ENCODE measurements at regions not wholly inside any gene's neighbourhood (a gene's known extent, or its start where the extent isn't known, plus 50 kb on each side); places are given as distances from the start of the nearest gene placed in this dataset.
A peak's percentile ranks its signal among the peaks of the same experiment; 100 is the strongest.

DNA sequence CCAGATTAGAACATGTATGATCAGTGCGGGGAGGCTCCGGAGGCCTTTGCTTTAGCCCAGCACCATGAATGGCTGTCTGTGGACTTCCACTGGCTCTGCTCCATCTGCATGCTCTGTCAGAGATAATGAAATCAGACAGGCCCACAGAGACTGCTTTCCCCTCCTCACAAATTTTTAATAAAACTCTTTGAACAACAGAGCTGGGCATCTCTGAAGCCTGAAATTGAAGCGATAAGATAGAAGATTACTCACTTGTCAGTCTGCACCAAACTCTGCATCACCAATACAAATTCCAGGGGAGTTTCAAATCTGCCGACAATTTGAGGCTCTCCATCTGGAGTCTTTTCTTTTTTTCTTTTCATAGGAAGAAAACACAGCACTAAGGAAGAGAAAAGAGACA, 110.0 kb downstream of the DYRK2 start:
- H3K9me3 ChIP-seq (ENCODE audit: low read length), result peaks cover 15% of the 10 kb centered on the region; the same call in 1 of the 2 replicates
- no peaks in the 10 kb centered on the region for H3K79me2 ChIP-seq (ENCODE audit: insufficient read depth, low read depth, low read length)
- no TSS peak for BruUV-seq (replicated peaks)
- peak overlapping the region; percentile 4 for H3K4me3 ChIP-seq (ENCODE audit: low read depth, low read length, poor library complexity, severe bottlenecking)
- intact Hi-C loops (cut with micrococcal nuclease; ENCODE audit: unreplicated experiment), result loop anchor here (1.0 to 5.0 kb wide), 4 partner anchors 60 to 306 kb away; partner anchors contain the start of gene IFNG-AS1
- H3K4me1 ChIP-seq (ENCODE audit: insufficient read depth, low read length, poor library complexity, severe bottlenecking), result peaks cover 65% of the 10 kb centered on the region
- ChIA-PET CTCF (ENCODE audit: unreplicated experiment) (no interaction called here), POLR2A (no interaction called here)
- H3K27ac ChIP-seq (ENCODE audit: low read depth, low read length, poor library complexity, severe bottlenecking), result peak overlapping the region; percentile 78
- peak overlapping the region; percentile 54 for H3K4me2 ChIP-seq (ENCODE audit: low read length)
- H3K9me2 ChIP-seq (ENCODE audit: insufficient read depth, low read length), result no peaks in the 10 kb centered on the region
- peaks cover 6% of the 10 kb centered on the region; the same call in 1 of the 2 replicates for H3K36me3 ChIP-seq (ENCODE audit: insufficient read depth, low read length)
- no peak for TF ChIP-seq EZH2phosphoT487 (IDR thresholded peaks at IDR 0.05; ENCODE audit: borderline replicate concordance, low read depth, low read length)
- TF ChIP-seq, protein P1, sequence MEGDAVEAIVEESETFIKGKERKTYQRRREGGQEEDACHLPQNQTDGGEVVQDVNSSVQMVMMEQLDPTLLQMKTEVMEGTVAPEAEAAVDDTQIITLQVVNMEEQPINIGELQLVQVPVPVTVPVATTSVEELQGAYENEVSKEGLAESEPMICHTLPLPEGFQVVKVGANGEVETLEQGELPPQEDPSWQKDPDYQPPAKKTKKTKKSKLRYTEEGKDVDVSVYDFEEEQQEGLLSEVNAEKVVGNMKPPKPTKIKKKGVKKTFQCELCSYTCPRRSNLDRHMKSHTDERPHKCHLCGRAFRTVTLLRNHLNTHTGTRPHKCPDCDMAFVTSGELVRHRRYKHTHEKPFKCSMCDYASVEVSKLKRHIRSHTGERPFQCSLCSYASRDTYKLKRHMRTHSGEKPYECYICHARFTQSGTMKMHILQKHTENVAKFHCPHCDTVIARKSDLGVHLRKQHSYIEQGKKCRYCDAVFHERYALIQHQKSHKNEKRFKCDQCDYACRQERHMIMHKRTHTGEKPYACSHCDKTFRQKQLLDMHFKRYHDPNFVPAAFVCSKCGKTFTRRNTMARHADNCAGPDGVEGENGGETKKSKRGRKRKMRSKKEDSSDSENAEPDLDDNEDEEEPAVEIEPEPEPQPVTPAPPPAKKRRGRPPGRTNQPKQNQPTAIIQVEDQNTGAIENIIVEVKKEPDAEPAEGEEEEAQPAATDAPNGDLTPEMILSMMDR (conservative IDR thresholded peaks at IDR 0.05; ENCODE audit: low read length), result no peak
- no peaks in the 10 kb centered on the region for H4K20me1 ChIP-seq (ENCODE audit: insufficient read depth, low read length)
- H2AFZ ChIP-seq (ENCODE audit: low read length), result peak overlapping the region; percentile 87
- DNase-seq (ENCODE audit: low spot score), result no peak

DNA sequence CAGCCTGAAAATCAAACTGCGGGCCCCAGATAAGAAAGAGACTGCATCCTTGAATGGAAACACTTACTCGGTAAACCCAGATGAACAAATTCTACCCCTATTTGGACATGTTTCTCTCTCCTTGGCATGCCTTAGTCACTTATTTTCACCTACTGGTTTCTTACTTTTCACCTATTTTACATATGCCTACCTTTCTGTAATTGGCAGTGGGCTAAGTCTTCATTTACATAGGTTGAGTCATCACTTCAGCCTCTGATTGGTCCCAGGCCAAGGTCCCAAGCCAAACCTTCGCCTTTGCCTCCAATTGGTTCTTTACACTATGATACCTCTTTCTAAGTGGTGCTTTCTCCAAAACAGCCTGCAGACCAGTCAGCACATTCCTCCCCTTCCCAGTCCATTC, 111.3 kb downstream of the DYRK2 start:
- no peaks in the 10 kb centered on the region for H3K79me2 ChIP-seq (ENCODE audit: insufficient read depth, low read depth, low read length)
- no peak overlapping the region for H2AFZ ChIP-seq (ENCODE audit: low read length)
- intact Hi-C loops (cut with micrococcal nuclease; ENCODE audit: unreplicated experiment), result loop anchor here (5.0 kb wide), 2 partner anchors 227 to 308 kb away; partner anchors contain the start of gene IFNG-AS1
- no peaks in the 10 kb centered on the region for H4K20me1 ChIP-seq (ENCODE audit: insufficient read depth, low read length)
- no TSS peak for BruUV-seq (replicated peaks)
- no peaks in the 10 kb centered on the region for H3K9me2 ChIP-seq (ENCODE audit: insufficient read depth, low read length)
- peaks cover 15% of the 10 kb centered on the region; the same call in 1 of the 2 replicates for H3K9me3 ChIP-seq (ENCODE audit: low read length)
- H3K4me1 ChIP-seq (ENCODE audit: insufficient read depth, low read length, poor library complexity, severe bottlenecking), result peaks cover 73% of the 10 kb centered on the region
- H3K36me3 ChIP-seq (ENCODE audit: insufficient read depth, low read length), result peaks cover 6% of the 10 kb centered on the region; the same call in 1 of the 2 replicates
- no peak overlapping the region for H3K27ac ChIP-seq (ENCODE audit: low read depth, low read length, poor library complexity, severe bottlenecking)
- DNase-seq (ENCODE audit: low spot score), result no peak
- CTCF ChIA-PET (ENCODE audit: unreplicated experiment), result no interaction called here
- POLR2A ChIA-PET, result no interaction called here
- H3K4me3 ChIP-seq (ENCODE audit: low read depth, low read length, poor library complexity, severe bottlenecking), result no peak overlapping the region
- no peak overlapping the region for H3K4me2 ChIP-seq (ENCODE audit: low read length)
- TF ChIP-seq, protein P1 (conservative IDR thresholded peaks at IDR 0.05; ENCODE audit: low read length), result no peak
- TF ChIP-seq EZH2phosphoT487 (IDR thresholded peaks at IDR 0.05; ENCODE audit: borderline replicate concordance, low read depth, low read length), result no peak

DNA sequence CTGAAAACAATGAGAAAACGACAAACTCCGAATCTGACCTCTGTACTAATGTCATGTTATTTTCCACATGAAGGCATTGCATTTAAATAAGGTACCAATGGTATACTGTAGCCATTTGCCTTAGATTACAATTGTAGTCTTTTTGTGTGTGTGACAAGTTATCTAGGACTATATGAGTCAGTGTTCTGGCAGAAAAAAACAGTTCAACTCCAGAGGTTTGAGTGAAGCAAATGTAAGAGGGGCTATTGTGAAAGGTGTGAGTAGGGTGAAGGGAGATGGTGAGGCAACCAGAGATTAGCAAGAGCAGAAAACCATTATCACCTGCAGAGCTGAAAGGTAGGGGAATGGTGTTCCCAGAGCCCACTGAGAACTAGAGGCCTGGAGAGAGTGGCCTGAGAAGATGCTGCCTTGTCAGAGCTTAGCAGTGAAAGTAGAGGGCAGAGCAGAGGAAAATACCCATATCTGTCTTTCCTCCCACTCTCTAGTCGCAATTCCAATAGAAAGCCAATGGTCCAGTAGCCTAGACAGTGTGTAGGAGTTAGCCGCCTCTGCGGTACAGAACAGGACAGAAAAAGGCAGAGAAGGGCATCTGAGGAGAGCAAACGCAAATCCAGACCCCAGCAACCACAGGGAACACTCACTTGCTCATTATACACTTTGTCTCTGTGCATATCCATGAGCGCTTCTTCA, 112.2 kb downstream of the DYRK2 start:
- peaks cover 66% of the 10 kb centered on the region for H3K4me1 ChIP-seq (ENCODE audit: insufficient read depth, low read length, poor library complexity, severe bottlenecking)
- peak overlapping the region; percentile 6; the same call in 1 of the 2 replicates for H3K4me2 ChIP-seq (ENCODE audit: low read length)

More for the DNA sequence above, 112.2 kb downstream of the DYRK2 start:
- H3K27ac ChIP-seq (ENCODE audit: low read depth, low read length, poor library complexity, severe bottlenecking), result no peak overlapping the region
- peaks cover 6% of the 10 kb centered on the region; the same call in 1 of the 2 replicates for H3K36me3 ChIP-seq (ENCODE audit: insufficient read depth, low read length)
- no peak for DNase-seq (ENCODE audit: low spot score)
- peaks cover 15% of the 10 kb centered on the region; the same call in 1 of the 2 replicates for H3K9me3 ChIP-seq (ENCODE audit: low read length)
- BruUV-seq (replicated peaks), result no TSS peak
- intact Hi-C loops (cut with micrococcal nuclease; ENCODE audit: unreplicated experiment), result no loop called here
- ChIA-PET POLR2A (interaction anchor here (0.6 to 0.9 kb wide), 2 partner anchors 18 to 57 kb away, joined by 3 to 7 read pairs; no protein-coding TSS in a partner anchor), CTCF (ENCODE audit: unreplicated experiment) (no interaction called here)
- no peaks in the 10 kb centered on the region for H4K20me1 ChIP-seq (ENCODE audit: insufficient read depth, low read length)
- TF ChIP-seq, protein P1 (conservative IDR thresholded peaks at IDR 0.05; ENCODE audit: low read length), result no peak
- no peak for TF ChIP-seq EZH2phosphoT487 (IDR thresholded peaks at IDR 0.05; ENCODE audit: borderline replicate concordance, low read depth, low read length)
- no peaks in the 10 kb centered on the region for H3K9me2 ChIP-seq (ENCODE audit: insufficient read depth, low read length)
- no peak overlapping the region for H3K4me3 ChIP-seq (ENCODE audit: low read depth, low read length, poor library complexity, severe bottlenecking)
- H3K79me2 ChIP-seq (ENCODE audit: insufficient read depth, low read depth, low read length), result no peaks in the 10 kb centered on the region
- H2AFZ ChIP-seq (ENCODE audit: low read length), result no peak overlapping the region
